CD4-positive, CD25-positive, alpha-beta regulatory T cell (primary cell): ENCODE measurements at regions not wholly inside any gene's neighbourhood (a gene's known extent, or its start where the extent isn't known, plus 50 kb on each side); places are given as distances from the start of the nearest gene placed in this dataset.

Source experiments
- ATAC-seq, 2 donors: fragments of 150-1000 bp; cut with Tn5 transposase; one replicate each; pipeline ENCODE4 v1.10.0; 2021; ENCODE audit warnings: low read depth in 2 of 2, moderate number of reproducible peaks in 2 of 2, moderate library complexity in 1 of 2
- DNase-seq, 3 donors: peaks; one replicate each; pipeline versions ENCODE4 v3.0.0 to v3.0.0-alpha.2; 2012 to 2022; ENCODE audit warnings: mixed read lengths in 1 of 3
- H3K27ac ChIP-seq: one replicate; pipeline ENCODE4 v1.7.0; 2013; ENCODE audit warnings: mild to moderate bottlenecking, low read length; ENCODE audit not compliant: insufficient read depth, poor library complexity, severe bottlenecking
- H3K27me3 ChIP-seq: one replicate; pipeline ENCODE4 v1.7.0; 2013; ENCODE audit warnings: low read length; ENCODE audit not compliant: control insufficient read depth, insufficient read depth
- H3K36me3 ChIP-seq: one replicate; pipeline ENCODE4 v1.7.0; 2013; ENCODE audit warnings: mild to moderate bottlenecking, low read length, moderate library complexity; ENCODE audit not compliant: control insufficient read depth, insufficient read depth
- H3K4me1 ChIP-seq: 2 replicates; pipeline ENCODE4 v1.7.0; 2013; ENCODE audit warnings: mild to moderate bottlenecking, low read length; ENCODE audit not compliant: insufficient read depth, control insufficient read depth, poor library complexity, severe bottlenecking
- H3K4me3 ChIP-seq: one replicate; pipeline ENCODE4 v1.7.0; 2013; ENCODE audit warnings: low read depth, mild to moderate bottlenecking, low read length, moderate library complexity
- H3K9me3 ChIP-seq, 2 experiments: 1 replicate in 1 of 2; 2 replicates in 1 of 2; pipeline ENCODE4 v1.7.0; 2013; ENCODE audit warnings: low read length in 2 of 2, mild to moderate bottlenecking in 1 of 2, moderate library complexity in 1 of 2; ENCODE audit not compliant: control insufficient read depth in 2 of 2
- H3K27ac Mint-ChIP-seq, 3 donors: one replicate each; pipeline ENCODE4 v1.8.0; 2020 to 2022; ENCODE audit warnings: mild to moderate bottlenecking in 3 of 3, mixed read lengths in 3 of 3, moderate library complexity in 2 of 3
- H3K27me3 Mint-ChIP-seq: one replicate; pipeline ENCODE4 v1.8.0; 2022; ENCODE audit warnings: mild to moderate bottlenecking, mixed read lengths
- H3K36me3 Mint-ChIP-seq: one replicate; pipeline ENCODE4 v1.8.0; 2020; ENCODE audit warnings: mixed read lengths
- H3K4me1 Mint-ChIP-seq, 4 donors: one replicate each; pipeline ENCODE4 v1.8.0; 2020 to 2022; ENCODE audit warnings: mixed read lengths in 4 of 4, mild to moderate bottlenecking in 1 of 4
- H3K4me3 Mint-ChIP-seq, 4 donors: one replicate each; pipeline ENCODE4 v1.8.0; 2020 to 2022; ENCODE audit warnings: mild to moderate bottlenecking in 4 of 4, mixed read lengths in 4 of 4, moderate library complexity in 3 of 4
- H3K9me3 Mint-ChIP-seq, 7 donors: one replicate each; pipeline ENCODE4 v1.8.0; 2020 to 2022; ENCODE audit warnings: mixed read lengths in 7 of 7, mild to moderate bottlenecking in 3 of 7, moderate library complexity in 2 of 7

DNA sequence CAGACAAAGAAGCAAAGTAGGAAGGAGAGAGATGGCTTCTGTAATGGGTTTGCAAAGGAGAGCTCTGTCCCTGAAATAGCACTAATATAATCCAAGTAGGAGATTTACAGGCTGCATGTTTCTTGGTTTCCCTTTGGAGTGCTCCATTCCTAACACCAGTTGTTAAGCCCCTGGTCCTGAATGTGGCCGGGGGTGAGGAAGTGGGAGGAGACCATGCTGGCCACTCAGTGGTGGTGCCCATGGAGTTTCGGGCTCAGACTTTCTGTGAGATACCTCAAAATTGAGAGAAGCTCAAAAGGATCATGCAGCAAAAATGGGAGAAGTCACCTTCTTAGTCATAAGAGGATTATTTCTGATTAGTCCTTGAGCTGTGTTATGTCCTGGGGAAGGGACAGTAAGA, 88.5 kb downstream of the DAD1 start:
- no peaks in the 10 kb centered on the region for H3K27me3 Mint-ChIP-seq
- DNase-seq (no peak), ATAC-seq (no peak)
- no peaks in the 10 kb centered on the region for H3K9me3 ChIP-seq
- no peaks in the 10 kb centered on the region for H3K27me3 ChIP-seq
- H3K4me1 Mint-ChIP-seq, result peaks cover 6 to 38% (median 16%) of the 10 kb centered on the region in 4 donors
- peaks cover 14% of the 10 kb centered on the region for H3K4me1 ChIP-seq
- H3K36me3 ChIP-seq, result peaks cover 37% of the 10 kb centered on the region
- H3K9me3 Mint-ChIP-seq, result peaks cover 0 to 3% (median 0%) of the 10 kb centered on the region in 7 donors
- peak overlapping the region; percentile 91 for H3K4me3 ChIP-seq
- peaks cover 50% of the 10 kb centered on the region for H3K36me3 Mint-ChIP-seq
- H3K27ac ChIP-seq, result peak overlapping the region; percentile 99
- H3K4me3 Mint-ChIP-seq, result peak overlapping the region; percentile 93 to 99 (median 96)
- H3K27ac Mint-ChIP-seq, result peak overlapping the region; percentile 92 to 99 (median 98)

- peaks cover 0 to 3% (median 0%) of the 10 kb centered on the region in 7 donors for H3K9me3 Mint-ChIP-seq
- Histone ChIP-seq H3K4me1 (peaks cover 12% of the 10 kb centered on the region), H3K27ac (peak overlapping the region; percentile 99), H3K9me3 (no peaks in the 10 kb centered on the region), H3K4me3 (peak overlapping the region; percentile 91), H3K36me3 (peaks cover 27% of the 10 kb centered on the region), H3K27me3 (no peaks in the 10 kb centered on the region)
- H3K27ac Mint-ChIP-seq, result peak overlapping the region; percentile 91 to 99 (median 99)
- no peaks in the 10 kb centered on the region for H3K27me3 Mint-ChIP-seq
- ATAC-seq (no peak), DNase-seq (no peak)
- H3K4me1 Mint-ChIP-seq, result peaks cover 2 to 28% (median 12%) of the 10 kb centered on the region in 4 donors
- H3K36me3 Mint-ChIP-seq, result peaks cover 44% of the 10 kb centered on the region
- H3K4me3 Mint-ChIP-seq, result peak overlapping the region; percentile 93 to 99 (median 96)
Measured at GRCh38 chr14:22497671-22498093, 91.3 kb downstream of the DAD1 start.

- peaks cover 1 to 27% (median 10%) of the 10 kb centered on the region in 4 donors for H3K4me1 Mint-ChIP-seq
- peak in 1 of 3 donors; percentile 39 for DNase-seq
Measured at GRCh38 chr14:22497144-22497423, 91.9 kb downstream of the DAD1 start.

DNA sequence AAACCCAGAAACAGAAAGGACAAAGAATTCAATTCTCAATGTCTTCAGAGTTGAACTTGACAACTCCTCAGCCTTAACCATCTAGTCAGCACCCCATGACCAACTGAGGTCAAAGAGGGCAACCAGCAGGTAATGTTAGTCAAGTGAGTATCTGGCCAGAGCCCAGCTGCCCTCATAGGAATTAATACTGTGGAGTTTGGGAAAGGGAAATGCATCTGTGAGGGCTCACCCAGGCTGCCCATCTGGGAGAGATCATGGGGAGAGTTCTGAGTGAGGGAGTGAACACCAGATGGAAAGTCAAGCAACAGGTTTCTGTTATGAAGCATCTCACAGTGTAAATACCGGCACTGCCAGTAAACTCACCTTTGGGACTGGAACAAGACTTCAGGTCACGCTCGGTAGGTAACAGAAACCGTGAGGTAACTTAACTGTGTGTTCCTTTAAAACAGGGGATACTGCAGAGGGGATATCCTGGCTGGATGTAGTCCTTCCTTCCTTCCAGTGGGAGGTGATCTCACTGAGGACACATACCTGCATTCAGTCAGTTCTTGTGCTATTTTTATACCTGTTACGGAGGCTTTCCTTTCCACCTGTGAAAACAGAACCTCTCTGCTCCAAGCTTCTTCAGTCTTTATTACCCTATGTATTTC, 94.4 kb downstream of the DAD1 start:
- peak overlapping the region; percentile 85 to 99 (median 99) for H3K27ac Mint-ChIP-seq
- H3K27me3 ChIP-seq, result no peaks in the 10 kb centered on the region
- H3K27me3 Mint-ChIP-seq, result no peaks in the 10 kb centered on the region
- H3K4me3 ChIP-seq, result peak overlapping the region; percentile 86
- H3K9me3 ChIP-seq, result no peaks in the 10 kb centered on the region
- ATAC-seq (no peak), DNase-seq (peak in 1 of 3 donors; percentile 37)
- H3K4me1 Mint-ChIP-seq, result peaks cover 0 to 28% (median 6%) of the 10 kb centered on the region in 4 donors
- H3K36me3 Mint-ChIP-seq, result peaks cover 43% of the 10 kb centered on the region
- no peaks in the 10 kb centered on the region for H3K9me3 Mint-ChIP-seq
- H3K4me1 ChIP-seq, result peaks cover 8% of the 10 kb centered on the region
- H3K27ac ChIP-seq, result peak overlapping the region; percentile 99
- peak overlapping the region; percentile 93 to 99 (median 96) for H3K4me3 Mint-ChIP-seq
- H3K36me3 ChIP-seq, result peaks cover 9% of the 10 kb centered on the region

More at GRCh38 chr14:22497144-22497423, 91.9 kb downstream of the DAD1 start:
- H3K27me3 Mint-ChIP-seq, result no peaks in the 10 kb centered on the region
- Histone ChIP-seq H3K9me3 (no peaks in the 10 kb centered on the region), H3K4me3 (peak overlapping the region; percentile 91), H3K36me3 (peaks cover 21% of the 10 kb centered on the region), H3K27me3 (no peaks in the 10 kb centered on the region), H3K27ac (peak overlapping the region; percentile 99), H3K4me1 (peaks cover 9% of the 10 kb centered on the region)
- H3K4me3 Mint-ChIP-seq, result peak overlapping the region; percentile 93 to 99 (median 96)
- ATAC-seq, result peak in 1 of 2 donors; percentile 42
- peaks cover 0 to 3% (median 0%) of the 10 kb centered on the region in 7 donors for H3K9me3 Mint-ChIP-seq
- peaks cover 46% of the 10 kb centered on the region for H3K36me3 Mint-ChIP-seq
- H3K27ac Mint-ChIP-seq, result peak overlapping the region; percentile 91 to 99 (median 99)

GRCh38 chr14:22493753-22494152, 95.3 kb downstream of the DAD1 start:
- H3K4me1 Mint-ChIP-seq, result peaks cover 0 to 23% (median under 1%) of the 10 kb centered on the region in 4 donors
- Histone ChIP-seq H3K4me3 (peak overlapping the region; percentile 86), H3K9me3 (no peaks in the 10 kb centered on the region), H3K27me3 (no peaks in the 10 kb centered on the region), H3K27ac (peak overlapping the region; percentile 99), H3K4me1 (peaks cover 4% of the 10 kb centered on the region), H3K36me3 (peaks cover 5% of the 10 kb centered on the region)
- H3K9me3 Mint-ChIP-seq, result no peaks in the 10 kb centered on the region
- H3K27me3 Mint-ChIP-seq, result no peaks in the 10 kb centered on the region
- peaks cover 38% of the 10 kb centered on the region for H3K36me3 Mint-ChIP-seq
- peak in 1 of 3 donors; percentile 48 for DNase-seq
- H3K27ac Mint-ChIP-seq, result peak overlapping the region; percentile 85 to 99 (median 91)
- peak overlapping the region; percentile 93 to 99 (median 96) for H3K4me3 Mint-ChIP-seq
- no peak for ATAC-seq

DNA sequence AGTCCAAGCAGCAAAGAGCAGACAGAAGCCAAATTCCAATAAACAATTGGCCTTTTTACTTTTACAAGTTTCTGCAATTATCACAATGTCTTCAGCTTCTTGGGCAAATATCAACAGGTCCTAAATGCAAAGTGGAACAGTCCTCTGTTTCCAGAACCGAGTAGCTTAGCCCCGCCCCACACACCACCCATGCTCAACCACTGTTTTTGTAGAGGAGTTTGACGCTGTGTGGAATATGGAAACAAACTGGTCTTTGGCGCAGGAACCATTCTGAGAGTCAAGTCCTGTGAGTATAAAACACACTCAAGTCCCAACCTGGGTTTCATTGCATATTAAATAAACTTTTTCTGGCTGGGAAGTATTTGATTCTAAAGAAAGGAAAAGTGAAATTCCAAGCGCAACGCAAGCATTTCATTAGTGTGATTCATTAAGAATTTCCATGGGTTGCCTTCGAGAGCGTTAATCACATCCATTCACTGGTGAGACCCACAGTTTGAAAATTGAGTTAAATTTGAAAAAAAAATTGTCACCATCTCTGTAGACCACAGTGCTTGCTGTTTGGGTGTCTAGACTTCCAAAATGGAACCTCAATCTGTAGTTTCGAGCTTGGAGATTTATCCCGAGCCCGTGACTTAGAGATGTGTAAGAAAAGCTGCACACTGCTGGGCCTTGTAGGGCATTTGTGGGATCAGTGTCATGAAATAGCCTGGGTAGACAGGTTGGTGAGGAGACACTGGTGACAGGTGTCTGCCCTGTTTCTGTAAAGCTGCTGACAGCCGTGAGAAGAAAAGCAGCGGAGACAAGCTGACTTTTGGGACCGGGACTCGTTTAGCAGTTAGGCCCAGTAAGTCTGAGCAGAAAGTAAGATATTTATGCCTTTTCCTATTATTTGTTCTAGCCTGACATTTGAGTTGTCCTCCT, 96.1 kb downstream of the DAD1 start:
- peak in 1 of 3 donors; percentile 59 for DNase-seq
- Mint-ChIP-seq H3K4me3 (peak overlapping the region; percentile 93 to 99 (median 96)), H3K27ac (peak overlapping the region; percentile 85 to 99 (median 94)), H3K27me3 (no peaks in the 10 kb centered on the region), H3K36me3 (peaks cover 38% of the 10 kb centered on the region), H3K9me3 (no peaks in the 10 kb centered on the region), H3K4me1 (peaks cover 0 to 23% (median 0%) of the 10 kb centered on the region in 4 donors)
- Histone ChIP-seq H3K27ac (peak overlapping the region; percentile 99), H3K4me3 (peak overlapping the region; percentile 86), H3K9me3 (no peaks in the 10 kb centered on the region), H3K27me3 (no peaks in the 10 kb centered on the region), H3K4me1 (peaks cover 4% of the 10 kb centered on the region), H3K36me3 (peaks cover 5% of the 10 kb centered on the region)
- ATAC-seq, result peak in 1 of 2 donors; percentile 19

DNA sequence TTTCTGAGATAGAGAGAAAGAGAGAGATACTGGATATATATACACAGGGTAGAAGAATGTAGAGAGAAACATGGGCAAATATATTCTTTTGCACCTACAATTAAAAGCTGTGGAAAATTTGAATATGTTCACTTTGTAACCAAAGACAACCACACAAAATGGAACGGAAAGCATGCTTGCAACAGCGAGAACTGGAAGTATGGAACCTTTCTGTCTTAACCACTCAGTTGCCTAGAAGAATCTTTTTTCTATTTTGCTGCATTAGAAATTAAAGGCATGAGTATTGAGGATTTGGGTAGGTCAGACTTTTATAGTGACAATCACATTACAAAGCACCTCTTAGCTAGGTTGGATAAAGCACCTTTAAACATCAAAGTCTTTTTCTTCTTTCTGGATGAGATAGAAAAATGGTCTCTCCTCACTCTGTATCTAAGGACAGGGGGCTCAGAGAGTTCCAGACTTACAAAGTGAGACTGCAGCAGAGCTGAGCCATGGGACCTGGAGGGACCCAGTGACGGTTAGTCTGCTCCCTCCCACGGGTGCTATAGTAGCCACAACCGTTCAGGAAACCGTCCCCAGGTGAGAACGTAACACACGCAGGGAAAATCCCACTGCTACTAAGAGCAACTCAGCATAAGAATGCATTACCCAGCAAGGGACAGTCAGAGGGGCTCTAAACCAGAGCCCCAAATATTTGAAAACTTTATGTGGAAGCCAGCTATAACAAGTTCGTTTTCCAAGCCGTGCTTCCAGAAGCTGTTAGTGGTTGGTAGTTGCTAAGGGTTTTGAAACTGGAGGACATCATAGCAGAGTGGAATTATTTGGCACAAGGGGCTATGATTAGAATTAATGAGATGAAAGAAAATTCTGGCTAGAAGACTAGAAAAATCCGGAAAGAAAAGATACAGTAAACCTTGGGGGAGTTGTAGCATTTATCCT, 97.1 kb downstream of the DAD1 start:
- no peak for DNase-seq
- Histone ChIP-seq H3K27ac (peak overlapping the region; percentile 99), H3K4me3 (peak overlapping the region; percentile 86), H3K4me1 (peaks cover 4% of the 10 kb centered on the region), H3K9me3 (no peaks in the 10 kb centered on the region), H3K36me3 (peaks cover 5% of the 10 kb centered on the region), H3K27me3 (no peaks in the 10 kb centered on the region)
- Mint-ChIP-seq H3K4me1 (peaks cover 0 to 14% (median 0%) of the 10 kb centered on the region in 4 donors), H3K9me3 (no peaks in the 10 kb centered on the region), H3K27me3 (no peaks in the 10 kb centered on the region), H3K36me3 (peaks cover 33% of the 10 kb centered on the region), H3K4me3 (peak overlapping the region; percentile 93 to 99 (median 96)), H3K27ac (peak overlapping the region; percentile 81 to 99 (median 94))
- peak; percentile 23 to 25 for ATAC-seq
